GM12891 (cell line): ENCODE measurements at regions not wholly inside any gene's neighbourhood (a gene's known extent, or its start where the extent isn't known, plus 50 kb on each side); places are given as distances from the start of the nearest gene placed in this dataset.

Experiments
- DNase-seq: peaks from one replicate; pipeline ENCODE4 v3.0.0; 2011; ENCODE audit warnings: low spot score; ENCODE audit not compliant: insufficient read length
- FAIRE-seq: peaks from 2 replicates; lab custom pipeline; 2011; peaks lifted over from hg19 to GRCh38; lab: Jason Lieb, UNC
- PAX5 ChIP-seq: IDR thresholded peaks from 2 replicates; pipeline ENCODE4 v1.6.1; 2011; ENCODE audit warnings: low read length, moderate library complexity, mild to moderate bottlenecking; ENCODE audit not compliant: insufficient read depth, severe bottlenecking
- POLR2A ChIP-seq: IDR thresholded peaks from 2 replicates; pipeline ENCODE4 v1.6.1; 2011; ENCODE audit warnings: low read depth, low read length, control low read depth
- POLR2AphosphoS5 ChIP-seq: IDR thresholded peaks from 2 replicates; pipeline ENCODE4 v1.6.1; 2011; ENCODE audit warnings: low read depth, low read length, control low read depth
- POU2F2 ChIP-seq: IDR thresholded peaks from 2 replicates; pipeline ENCODE4 v1.6.1; 2011; ENCODE audit warnings: low read depth, mild to moderate bottlenecking, control low read depth, low read length, moderate library complexity
- SPI1 ChIP-seq: IDR thresholded peaks from 2 replicates; pipeline ENCODE4 v1.6.1; 2011; ENCODE audit warnings: low read depth, low read length, control low read depth
- TAF1 ChIP-seq: IDR thresholded peaks from 2 replicates; pipeline ENCODE4 v1.6.1; 2011; ENCODE audit warnings: low read depth, low read length, control low read depth

GRCh38 chr5:175252234-175252805 lies 191.7 kb downstream of the DRD1 start:
- FAIRE-seq, result no peak
- no peak for DNase-seq
- TF ChIP-seq SPI1 (no peak), POLR2AphosphoS5 (no peak)

- TF ChIP-seq POLR2A (no peak), TAF1 (no peak)
- FAIRE-seq, result no peak
- DNase-seq, result no peak
Observed at GRCh38 chr5:175250426-175250825, 193.6 kb downstream of the DRD1 start.

GRCh38 chr5:175248416-175248905 lies 195.5 kb downstream of the DRD1 start:
- FAIRE-seq (no peak), DNase-seq (no peak)
- no peak for TF ChIP-seq POLR2AphosphoS5

- FAIRE-seq (no peak), DNase-seq (no peak)
- TF ChIP-seq POLR2A (no peak), POU2F2 (no peak), SPI1 (no peak), PAX5 (no peak), TAF1 (no peak), POLR2AphosphoS5 (no peak)
Observed at GRCh38 chr5:175246889-175247520, 197.0 kb downstream of the DRD1 start.

GRCh38 chr5:175246242-175246888 lies 197.6 kb downstream of the DRD1 start:
- TF ChIP-seq POU2F2 (no peak), PAX5 (no peak), TAF1 (no peak), POLR2AphosphoS5 (no peak), POLR2A (no peak), SPI1 (no peak)
- FAIRE-seq (no peak), DNase-seq (no peak)

- no peak for DNase-seq
- TF ChIP-seq POLR2AphosphoS5, result no peak
- TF ChIP-seq SPI1, result no peak
- no peak for TF ChIP-seq POU2F2
- no peak for TF ChIP-seq TAF1
- TF ChIP-seq PAX5, result no peak
- TF ChIP-seq POLR2A, result no peak
- FAIRE-seq, result no peak
Observed at GRCh38 chr5:175243441-175243840, 200.5 kb downstream of the DRD1 start.

GRCh38 chr5:175242207-175242606 lies 201.8 kb downstream of the DRD1 start:
- FAIRE-seq (no peak), DNase-seq (no peak)
- TF ChIP-seq POLR2AphosphoS5 (no peak), POLR2A (no peak), POU2F2 (no peak), SPI1 (no peak), TAF1 (no peak), PAX5 (no peak)

GRCh38 chr5:175238326-175238725 lies 205.7 kb downstream of the DRD1 start:
- no peak for TF ChIP-seq POU2F2
- TF ChIP-seq SPI1, result no peak
- TF ChIP-seq POLR2AphosphoS5, result no peak
- TF ChIP-seq POLR2A, result no peak
- no peak for TF ChIP-seq TAF1
- no peak for TF ChIP-seq PAX5
- DNase-seq, result no peak
- no peak for FAIRE-seq

GRCh38 chr5:175236176-175236575 lies 207.8 kb downstream of the DRD1 start:
- FAIRE-seq (no peak), DNase-seq (no peak)
- TF ChIP-seq POU2F2 (no peak), PAX5 (no peak), POLR2A (no peak), TAF1 (no peak), POLR2AphosphoS5 (no peak), SPI1 (no peak)

GRCh38 chr5:175235251-175235960 lies 208.6 kb downstream of the DRD1 start:
- no peak for FAIRE-seq
- no peak for TF ChIP-seq SPI1
- TF ChIP-seq TAF1, result no peak
- no peak for DNase-seq
